GM18507 (cell line): ENCODE measurements at regions not wholly inside any gene's neighbourhood (a gene's known extent, or its start where the extent isn't known, plus 50 kb on each side); places are given as distances from the start of the nearest gene placed in this dataset.
"Not testable (repeated sequence)": the region's sequence is repeated elsewhere in the genome, so short reads cannot be mapped to it uniquely, and the experiment has no call there.

ENCODE experiments used
- DNase-seq: peaks from one replicate; pipeline ENCODE4 v3.0.0; 2011; ENCODE audit warnings: low read depth; ENCODE audit not compliant: insufficient read length; ENCODE audit errors: extremely low spot score
- FAIRE-seq: peaks from 2 replicates; lab custom pipeline; 2011; peaks lifted over from hg19 to GRCh38; lab: Jason Lieb, UNC

DNA sequence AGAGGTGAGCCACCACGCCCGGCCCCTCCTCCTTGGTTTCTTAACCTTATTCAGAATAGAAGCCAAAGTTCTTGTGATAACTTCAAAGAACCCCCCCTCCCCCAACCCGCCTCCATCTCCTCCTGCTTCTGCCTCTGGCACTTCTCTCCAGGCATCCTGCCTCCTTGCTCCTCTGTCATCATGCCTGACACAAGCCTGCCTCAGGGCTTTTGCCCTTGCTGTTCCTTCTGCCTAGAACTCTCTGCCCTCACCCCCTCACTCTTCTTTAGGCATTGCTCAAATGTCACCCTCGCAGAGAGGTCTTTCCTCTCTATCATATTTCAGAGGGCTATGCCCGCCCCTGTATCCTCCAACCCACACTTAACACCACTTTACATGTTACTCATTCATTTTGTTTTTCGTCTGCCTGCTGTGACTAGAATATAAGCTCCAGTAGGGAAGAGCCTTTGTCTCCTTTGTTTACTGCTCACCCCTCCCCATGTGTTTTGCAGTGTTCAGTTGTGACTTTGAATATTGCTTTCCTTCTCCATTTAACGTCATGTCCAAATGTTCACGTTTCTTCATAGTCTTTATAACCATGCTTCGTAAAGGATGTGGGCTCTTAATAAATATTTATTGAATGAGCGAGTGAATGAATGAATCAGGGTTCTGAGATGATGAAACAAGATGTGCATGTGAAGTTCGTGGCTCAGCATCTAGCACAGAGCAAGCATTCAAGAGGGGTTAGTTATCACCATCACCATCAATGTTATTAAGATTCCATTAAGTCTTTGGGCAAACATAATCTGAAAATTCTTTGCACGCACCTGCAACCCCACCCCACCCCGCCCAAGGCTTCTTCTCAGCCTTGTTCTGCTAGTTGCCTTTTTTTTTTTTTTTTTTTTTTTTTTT lies 186.2 kb upstream of the WSCD1 start:
- FAIRE-seq, result no peak
- DNase-seq, result no peak

DNA sequence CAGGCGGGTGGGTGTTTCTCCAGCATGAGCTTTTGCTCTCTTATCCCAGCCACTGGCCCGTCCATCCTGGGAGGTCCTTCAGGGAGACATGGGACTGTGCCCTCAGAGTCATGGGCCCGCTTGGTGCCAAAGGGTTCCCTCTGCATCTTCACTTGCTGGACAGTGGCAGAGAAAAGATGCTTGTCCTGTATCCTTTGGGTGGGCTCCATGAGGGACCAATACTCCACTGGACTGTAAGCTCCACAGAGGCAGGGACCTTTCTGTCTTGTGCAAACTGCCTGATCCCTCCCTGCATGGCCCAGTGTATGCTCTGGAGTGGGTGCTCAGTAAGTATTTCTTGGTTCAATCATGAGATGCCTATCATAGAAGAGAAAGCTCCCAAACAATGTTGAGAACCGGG lies 184.8 kb upstream of the WSCD1 start:
- DNase-seq (no peak), FAIRE-seq (no peak)

DNA sequence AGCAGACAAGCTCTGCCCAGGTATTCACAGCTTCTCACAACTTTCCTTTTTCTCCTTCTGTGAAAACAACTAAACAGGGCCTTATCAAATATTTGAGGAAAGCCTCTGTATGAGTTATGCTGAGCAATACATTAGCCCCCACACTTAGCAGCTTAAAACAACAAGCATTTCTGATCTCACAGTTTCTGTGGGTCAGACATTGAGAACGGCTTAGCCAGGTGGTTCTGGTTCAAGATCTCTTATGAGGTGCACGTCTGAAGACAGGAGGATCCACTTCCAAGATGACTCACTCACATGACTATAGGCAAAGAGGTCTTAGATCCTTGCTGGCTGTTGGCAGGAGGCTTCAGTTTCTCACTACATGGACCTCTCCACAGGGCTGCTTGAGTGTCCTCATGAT lies 181.4 kb upstream of the WSCD1 start:
- FAIRE-seq (no peak), DNase-seq (no peak)

DNA sequence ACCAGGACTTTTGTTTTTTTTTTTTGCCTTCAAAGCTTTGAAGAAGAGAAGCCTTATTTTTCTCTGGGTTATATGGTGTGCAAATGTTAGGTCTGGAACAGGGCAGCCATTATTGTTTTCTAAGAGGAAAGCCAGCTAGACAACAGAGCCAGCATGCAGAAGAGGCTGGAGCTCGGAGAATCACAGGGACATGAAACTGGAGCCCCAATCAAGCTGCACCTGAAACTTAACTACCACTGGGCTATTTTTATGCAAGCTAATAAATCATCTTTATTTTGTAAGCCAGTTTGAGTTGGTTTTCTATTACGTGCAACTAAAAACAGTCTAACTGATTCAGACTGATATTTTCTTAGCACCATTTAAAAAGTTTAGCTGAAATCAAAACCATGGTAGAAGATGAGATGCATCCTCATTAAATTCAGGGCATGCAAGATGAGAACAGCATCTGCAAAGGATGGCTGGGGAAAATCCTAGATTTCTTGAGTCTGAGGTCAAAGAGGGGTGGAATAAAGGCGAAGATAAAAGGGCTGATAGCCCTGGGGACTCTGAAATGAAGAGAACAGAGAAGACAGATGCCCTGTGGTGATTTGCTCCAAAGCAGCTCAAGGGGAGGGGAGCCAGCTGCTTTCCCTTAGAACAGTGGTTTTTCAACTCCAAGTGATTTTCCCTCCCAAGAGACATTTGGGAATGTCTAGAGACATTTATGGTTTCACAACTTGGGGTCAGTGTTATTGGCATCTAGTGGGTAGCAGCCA lies 177.1 kb upstream of the WSCD1 start:
- FAIRE-seq (no peak), DNase-seq (no peak)

DNA sequence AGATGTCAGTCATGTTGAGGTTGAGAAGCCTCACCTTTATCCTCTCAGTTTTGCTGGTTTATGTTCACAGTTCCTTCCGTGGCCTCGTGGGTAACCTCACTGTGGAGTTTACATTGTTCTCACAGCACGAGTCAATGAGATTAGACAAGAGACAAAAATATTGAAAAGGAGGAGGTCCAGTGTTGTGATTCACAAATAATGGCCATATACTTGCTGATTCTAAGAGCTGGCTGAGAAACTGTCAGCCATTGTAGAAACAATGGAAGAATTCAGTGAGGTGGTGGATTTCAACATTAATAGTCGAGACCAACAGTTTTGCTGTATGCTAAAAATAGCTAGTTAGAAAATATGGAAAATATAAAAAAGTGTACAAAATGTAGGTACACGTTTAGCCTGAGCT lies 176.4 kb upstream of the WSCD1 start:
- no peak for FAIRE-seq
- no peak for DNase-seq

DNA sequence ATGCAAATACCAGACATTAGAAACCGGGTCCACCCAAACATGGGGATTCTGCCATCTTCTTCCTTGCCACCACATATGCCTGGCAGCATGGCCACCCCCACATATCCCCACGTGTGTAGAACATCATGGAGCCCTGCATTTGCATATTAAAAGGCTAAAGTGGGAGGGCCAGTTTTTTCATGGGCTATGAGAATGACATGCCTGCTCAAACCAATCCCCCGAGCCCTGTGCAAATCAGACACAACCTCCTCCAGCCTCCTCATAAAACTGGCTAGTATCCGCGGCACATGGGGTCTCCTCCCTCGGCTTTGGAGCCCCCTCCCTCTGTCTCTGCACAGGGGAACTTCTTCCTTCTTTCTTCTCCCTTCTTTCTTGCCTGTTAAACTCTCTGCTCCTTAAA lies 174.9 kb upstream of the WSCD1 start:
- FAIRE-seq, result no peak

DNA sequence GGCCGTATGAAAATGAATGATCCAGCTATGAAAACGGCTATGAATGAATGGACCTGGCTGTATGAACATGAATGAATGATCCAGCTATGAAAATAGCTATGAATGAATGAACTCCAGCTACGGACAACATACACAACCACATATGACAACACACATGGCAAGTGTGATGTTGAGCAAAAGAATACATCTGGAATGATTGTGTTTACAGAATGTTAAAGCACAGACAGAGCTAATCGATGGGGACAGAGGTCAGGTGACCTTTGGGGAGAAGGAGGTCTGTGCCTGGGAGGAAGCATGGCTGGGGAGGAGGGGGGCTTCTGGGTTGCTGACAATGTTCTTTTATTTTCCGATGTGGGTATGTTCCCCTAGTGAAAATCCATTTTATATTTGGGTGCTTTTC lies 174.0 kb upstream of the WSCD1 start:
- DNase-seq, result no peak
- no peak for FAIRE-seq

More for the DNA sequence above, 174.9 kb upstream of the WSCD1 start:
- no peak for DNase-seq

DNA sequence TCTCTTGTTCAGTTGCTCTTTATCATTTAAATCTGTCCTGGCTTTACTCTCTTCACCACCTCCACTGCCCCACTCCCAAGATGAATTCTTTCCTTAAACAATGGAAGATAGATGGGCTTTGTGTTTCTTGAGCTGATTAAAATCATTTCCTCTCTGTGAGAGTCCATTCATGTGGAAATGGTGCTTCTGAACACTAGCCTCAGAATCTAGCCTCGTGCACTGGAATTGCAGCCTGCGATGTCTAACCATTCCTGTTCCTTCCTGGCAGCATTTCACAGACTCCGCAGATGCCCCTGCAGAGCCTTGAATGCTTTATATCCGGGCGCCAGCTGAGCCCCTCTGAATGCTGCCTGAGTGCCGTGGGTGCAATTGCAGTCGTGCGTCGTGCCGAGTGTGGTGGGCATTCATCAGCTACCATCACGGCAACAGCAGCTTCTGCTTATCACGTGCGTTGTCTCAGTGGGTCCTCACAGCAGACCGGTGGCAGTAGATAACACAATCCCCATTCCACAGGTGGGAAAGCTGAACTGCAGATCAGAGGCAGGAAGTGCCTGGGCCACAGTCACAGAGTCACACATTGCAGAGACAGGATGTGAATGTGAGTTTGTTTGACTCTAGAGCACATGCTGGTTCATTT lies 172.8 kb upstream of the WSCD1 start:
- no peak for FAIRE-seq
- DNase-seq, result no peak

DNA sequence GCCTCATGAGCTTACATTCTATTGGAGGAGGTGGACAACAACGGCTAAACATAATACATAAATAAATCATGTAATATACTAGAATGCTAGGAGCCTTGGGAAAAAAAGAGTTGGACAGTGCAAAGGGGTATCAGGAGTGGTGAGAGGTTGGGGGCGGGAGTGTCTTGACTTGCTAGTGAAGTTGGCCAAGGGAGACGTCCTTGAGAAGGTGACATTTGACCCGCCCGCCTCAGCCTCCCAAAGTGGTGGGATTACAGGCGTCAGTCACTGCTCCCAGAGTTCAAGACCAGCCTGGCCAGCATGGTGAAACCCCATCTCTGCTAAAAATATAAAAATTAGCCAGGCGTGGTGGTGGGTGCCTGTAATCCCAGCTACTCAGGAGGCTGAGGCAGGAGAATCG lies 172.2 kb upstream of the WSCD1 start:
- not testable (repeated sequence) for FAIRE-seq, DNase-seq

DNA sequence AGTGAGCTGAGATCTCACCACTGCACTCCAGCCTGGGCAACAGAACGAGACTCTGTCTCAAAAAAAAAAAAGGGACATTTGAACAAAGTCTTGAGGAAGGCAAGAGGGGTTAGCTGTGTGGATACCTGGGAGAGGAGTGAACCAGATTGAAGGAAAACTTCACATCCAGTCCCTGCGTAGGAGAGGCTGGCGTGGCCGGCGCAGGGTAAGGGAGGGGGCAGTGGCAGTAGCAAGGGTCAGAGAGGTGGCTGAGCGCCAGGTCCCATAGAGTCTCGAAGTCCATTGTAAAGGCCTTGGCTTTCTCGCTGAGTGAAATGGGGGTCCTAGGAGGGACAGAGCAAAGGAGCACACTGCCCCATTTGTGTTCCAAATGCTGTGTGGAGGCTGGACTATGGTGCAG lies 171.8 kb upstream of the WSCD1 start:
- FAIRE-seq, result no peak
- DNase-seq, result no peak

DNA sequence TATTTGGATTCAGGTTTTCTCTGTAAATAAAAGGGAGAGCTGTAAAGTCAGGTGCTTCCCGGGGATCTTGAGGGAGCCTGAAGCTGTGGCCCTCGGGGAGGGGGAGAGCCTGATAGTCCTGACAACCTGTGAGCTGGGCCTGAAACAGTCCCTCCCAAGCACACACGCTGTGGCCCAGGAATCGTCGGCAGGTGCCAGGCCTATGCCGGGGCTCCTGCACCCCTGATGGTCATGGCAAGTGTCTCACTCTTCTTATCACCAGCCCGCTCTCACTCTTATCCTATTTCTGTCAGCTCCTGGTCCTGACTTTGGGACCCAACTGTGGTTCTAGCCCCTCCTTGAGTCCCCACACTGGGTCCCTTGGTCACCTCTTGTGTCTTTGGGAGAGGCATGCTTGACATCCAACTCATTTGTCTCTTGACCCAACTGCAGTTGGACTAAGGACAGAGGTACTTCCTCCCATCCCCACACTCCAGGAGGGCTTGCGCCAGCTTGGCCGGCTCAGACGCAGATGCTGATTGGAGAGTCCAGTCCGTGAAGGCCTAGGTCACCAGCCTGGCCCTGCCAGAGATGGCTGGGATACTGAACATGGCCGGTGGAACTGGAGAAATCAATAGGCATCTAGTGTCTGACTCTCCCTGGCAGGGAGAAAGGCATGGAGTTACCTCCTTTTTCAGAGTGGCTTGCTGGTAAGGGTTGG lies 170.5 kb upstream of the WSCD1 start:
- FAIRE-seq, result no peak
- DNase-seq, result no peak

DNA sequence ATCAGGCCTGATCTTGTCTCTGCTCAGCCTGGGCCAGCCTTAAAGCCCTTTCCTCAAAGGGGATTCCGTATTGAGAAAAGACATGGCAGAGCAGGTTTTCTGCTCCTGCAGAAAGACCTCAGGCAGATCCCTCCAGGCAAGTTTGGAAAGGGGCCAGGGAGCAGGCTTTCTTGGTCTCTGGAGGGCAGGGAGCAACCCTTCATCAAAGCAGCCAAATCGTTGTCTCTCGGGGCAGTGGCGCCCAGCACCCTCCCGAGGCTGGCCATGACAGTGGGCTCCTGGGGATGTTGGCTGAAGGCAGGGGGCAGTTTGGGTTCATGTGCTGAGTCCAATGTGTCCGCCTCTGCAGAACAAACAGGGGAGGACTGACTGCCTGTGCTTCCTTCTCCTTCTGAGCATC lies 168.4 kb upstream of the WSCD1 start:
- no peak for DNase-seq
- FAIRE-seq, result no peak

DNA sequence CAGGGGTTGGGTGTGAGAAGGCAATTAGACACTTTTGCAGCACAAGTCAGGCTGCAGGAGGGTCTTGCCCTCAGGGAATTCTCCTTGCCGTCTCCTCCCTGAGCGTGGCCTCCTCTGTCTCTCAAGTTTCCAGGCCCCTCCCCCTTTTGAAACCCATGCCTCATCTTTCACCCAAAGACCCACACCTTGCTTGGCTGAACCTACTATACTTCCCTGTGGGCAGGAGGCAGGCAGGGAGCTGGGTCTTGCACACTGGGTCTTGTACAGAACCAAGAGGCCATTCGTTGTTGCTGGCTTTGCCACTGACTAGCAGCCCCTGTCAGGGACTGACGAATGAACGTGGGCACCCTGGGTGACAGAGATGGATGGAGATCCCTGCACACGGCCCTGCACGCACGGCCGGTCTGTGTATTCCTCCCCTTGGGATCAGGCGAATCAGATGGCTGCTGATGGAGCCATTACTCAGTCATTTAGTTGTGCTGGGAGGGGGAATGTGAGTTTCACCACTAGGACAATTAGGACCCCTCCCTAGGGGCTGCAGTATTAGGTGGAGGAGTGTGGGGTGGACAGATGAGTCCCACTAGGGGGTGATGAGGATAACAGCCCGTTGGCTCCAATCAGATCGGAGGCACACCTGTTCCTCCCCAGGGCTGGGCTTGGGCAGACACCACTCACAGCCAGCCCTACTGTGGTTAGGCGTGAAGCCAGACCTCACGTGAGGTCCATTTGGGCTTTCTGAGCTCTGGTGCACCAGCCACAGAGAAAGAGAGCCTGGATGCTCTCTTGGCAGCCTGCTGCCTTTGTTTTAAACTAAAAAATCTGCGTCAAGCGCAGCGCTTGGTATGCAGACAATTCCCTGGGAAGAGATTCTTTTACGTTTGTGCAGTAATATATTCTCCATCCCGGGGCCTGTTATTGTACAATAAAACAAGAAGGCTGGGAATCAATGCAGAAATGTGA lies 167.7 kb upstream of the WSCD1 start:
- FAIRE-seq, result no peak
- DNase-seq, result no peak

DNA sequence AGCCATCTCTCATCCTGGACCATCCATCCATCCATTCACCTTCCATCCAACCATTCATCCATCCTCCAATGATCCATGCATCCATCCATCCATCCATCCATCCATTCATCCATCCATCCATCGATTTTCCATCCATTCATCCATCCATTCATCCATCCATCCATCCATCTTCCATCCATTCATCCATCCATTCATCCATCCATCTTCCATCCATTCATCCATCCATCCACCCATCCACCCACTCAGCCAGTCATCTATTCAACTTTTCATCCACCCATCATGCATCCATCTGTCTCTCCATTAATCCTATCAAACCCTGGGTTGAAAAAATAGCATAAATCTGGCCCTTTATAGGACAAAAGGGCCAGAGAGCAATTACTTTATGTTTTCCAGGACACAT lies 158.3 kb upstream of the WSCD1 start:
- DNase-seq (no peak), FAIRE-seq (no peak)

DNA sequence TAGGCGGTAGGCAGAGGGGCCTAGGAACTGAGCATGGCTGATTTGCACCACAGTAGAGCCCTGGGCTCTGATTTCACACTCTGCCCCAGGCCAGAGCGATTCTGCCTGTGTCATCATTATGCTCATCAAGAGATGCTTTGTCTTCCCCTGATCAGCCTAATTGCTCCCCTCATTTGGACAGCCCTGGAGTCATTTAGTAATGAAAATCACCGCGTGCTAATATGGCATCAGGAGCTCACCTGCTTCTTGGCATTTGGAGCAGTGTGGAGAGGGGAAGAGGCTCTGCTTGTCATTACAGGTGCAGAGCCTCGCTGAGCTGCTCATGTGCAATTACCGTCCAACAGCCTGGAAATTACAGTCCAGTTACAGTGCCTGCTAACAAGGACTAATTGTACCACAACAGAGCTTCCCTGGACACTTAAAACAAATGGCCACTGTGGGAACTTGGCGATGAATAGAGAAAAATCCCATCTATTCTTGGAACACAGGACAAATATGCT lies 157.1 kb upstream of the WSCD1 start:
- FAIRE-seq (no peak), DNase-seq (no peak)

DNA sequence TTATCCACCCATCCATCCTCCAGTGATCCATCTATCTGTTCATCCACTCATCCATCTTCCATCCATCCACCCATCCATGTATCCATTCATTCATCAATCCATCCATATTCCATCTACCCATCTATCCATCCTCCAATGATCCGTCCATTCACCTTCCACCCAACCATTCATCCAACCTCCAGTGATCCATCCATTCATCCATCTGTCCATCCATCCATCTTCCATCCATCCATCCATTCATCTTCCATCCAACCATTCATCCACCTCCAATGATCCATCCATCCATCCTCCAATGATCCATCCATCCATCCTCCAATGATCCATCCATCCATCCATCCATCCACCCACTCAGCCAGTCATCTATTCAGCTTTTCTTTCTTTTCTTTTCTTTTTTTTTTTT lies 156.5 kb upstream of the WSCD1 start:
- DNase-seq, result no peak
- FAIRE-seq, result no peak

DNA sequence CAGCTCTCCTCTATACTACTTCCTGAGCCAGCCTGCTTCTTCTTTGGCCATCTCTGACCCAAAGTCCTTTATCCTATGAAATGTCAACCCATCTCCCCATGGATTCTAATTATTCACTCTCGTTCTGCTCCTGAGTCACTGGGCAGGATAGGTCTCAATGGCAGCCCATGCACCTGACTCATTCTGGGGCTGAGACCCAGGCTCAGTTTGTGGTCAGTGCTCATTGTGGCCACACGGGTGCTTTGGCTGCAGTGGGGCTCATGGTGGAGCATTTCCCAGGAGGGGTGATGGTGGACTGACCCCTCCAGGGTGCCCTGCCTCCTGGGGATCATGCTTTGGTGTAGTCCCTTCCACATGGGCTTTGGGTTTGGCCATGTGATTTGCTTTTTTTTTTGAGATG lies 154.8 kb upstream of the WSCD1 start:
- DNase-seq (no peak), FAIRE-seq (no peak)

DNA sequence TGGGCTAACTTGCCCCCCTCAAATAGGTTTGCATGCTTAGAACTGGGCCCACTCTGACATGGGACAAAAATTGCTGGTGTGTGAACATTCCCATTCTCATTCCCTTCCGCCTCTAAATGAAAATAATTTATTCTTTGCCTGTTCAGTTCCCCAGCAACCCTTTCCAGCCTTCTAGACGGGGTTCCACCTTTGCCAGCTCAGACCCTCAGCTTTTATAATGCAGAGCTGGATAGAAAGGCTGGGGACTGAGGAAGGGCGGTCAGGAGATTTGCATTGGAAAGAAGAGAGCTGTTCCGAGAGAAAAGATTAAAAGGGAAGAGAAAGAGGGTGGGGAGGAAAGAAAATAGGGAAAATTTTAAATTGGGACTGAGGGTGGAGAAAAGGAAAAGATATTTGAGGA lies 151.1 kb upstream of the WSCD1 start:
- FAIRE-seq (no peak), DNase-seq (no peak)
